ENCODE measurements at regions not wholly inside any gene's neighbourhood (a gene's known extent, or its start where the extent isn't known, plus 50 kb on each side); places are given as distances from the start of the nearest gene placed in this dataset.
"Not testable (repeated sequence)": the region's sequence is repeated elsewhere in the genome, so short reads cannot be mapped to it uniquely, and the experiment has no call there.

DNA sequence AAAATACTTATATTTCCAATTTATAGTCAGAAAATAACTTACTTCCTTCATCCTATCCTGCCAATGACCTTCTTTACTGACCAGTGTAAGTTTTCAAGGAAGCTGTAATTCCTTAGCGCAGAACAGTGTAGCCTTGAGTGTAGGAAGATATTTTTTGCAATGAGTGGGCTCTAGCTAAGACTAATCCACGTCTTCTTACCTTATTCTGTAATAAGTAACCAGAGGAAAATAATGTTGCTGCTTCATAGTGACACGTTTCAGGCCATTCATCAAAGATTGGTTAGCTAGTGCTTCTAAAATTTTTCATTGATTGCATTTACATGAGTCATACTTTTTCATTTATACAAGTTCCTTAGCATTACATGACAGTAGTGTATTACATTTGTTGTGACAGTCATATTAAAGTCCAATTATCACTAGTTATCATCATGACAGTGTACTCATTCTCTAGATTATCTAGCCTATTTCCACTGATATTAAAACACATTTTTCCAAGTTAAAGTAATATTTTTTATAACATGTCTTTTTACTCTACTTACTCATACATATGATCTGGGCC is 403.8 kb upstream of the EPHA3 start:
- no peak for DNase-seq

DNA sequence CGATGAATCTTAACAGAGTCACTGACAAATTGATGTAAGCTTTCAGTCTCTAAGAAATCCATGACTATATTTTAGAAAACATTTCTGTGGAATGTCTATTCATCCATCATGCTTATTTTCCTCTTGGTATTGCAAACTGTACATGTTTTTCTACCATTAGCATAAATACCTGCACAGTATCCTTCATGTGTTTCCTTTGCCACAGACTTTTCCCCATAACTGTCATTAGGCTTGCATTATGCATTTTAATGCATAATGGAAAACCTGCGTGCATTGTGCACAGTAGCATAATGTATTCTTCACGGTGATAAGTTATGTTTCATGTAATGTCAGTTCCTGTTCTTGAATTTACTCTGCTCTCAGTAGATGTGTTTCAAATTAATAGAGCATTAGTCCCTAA is 403.1 kb upstream of the EPHA3 start:
- DNase-seq = no peak

DNA sequence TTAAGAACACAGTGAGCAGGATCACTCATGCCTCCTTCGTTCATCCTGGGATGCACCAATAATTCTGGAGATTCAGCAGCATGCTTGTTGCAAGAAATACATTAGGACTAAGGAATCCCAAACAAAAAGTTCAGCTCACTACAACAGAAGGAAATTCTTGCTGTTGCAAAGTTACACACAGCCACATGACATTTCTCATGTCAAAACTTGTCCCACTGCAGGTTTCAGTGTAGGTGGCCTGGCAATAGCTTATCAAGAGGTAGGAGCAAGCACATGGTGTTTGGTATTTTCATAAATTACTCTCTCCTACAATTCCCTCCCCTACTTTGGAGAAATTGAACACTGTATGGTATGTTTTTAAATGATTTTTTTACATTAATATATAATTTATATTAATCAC is 399.6 kb upstream of the EPHA3 start:
- DNase-seq = no peak

DNA sequence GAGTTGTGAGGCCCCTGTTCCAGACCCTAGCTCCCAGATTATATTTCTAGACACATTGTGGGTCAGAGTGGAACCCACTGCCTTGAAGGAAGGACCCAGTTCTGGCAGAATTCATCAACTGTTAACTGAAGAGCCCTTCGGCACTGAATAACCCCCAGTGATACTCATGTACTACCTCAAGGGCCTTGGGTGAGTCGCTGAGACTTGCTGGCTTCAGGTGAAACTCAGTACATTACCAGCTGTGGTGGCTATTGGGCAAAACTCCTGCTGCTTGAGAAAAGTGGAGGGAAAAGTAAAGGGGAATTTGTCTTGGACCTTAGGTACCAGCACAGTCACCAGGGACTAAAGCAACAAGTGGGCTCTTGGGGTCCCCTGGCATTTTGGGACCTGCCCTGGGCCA is 394.9 kb upstream of the EPHA3 start:
- DNase-seq = no peak

DNA sequence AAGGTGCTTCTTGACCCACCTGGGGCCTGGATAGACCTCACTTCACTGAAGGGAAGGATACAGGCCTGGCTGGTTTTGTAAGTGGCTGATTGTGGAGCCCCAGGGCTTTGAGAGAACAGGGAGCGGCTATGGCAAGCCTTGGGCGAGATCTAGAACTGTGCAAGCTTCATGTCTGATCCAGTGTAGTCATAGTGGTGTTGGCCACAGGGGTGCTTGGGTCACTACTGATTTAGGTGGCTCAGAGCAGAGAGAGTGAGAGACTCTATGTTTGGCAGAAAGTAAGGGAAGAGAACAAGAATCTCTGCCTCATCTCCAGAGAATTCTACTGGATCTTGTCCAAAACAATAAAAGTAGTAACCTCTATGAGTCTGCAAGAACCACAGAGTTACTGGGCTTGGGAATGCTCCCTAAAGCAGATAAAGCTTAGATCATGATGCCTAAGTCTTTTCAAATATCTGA is 394.2 kb upstream of the EPHA3 start:
- no peak for DNase-seq

DNA sequence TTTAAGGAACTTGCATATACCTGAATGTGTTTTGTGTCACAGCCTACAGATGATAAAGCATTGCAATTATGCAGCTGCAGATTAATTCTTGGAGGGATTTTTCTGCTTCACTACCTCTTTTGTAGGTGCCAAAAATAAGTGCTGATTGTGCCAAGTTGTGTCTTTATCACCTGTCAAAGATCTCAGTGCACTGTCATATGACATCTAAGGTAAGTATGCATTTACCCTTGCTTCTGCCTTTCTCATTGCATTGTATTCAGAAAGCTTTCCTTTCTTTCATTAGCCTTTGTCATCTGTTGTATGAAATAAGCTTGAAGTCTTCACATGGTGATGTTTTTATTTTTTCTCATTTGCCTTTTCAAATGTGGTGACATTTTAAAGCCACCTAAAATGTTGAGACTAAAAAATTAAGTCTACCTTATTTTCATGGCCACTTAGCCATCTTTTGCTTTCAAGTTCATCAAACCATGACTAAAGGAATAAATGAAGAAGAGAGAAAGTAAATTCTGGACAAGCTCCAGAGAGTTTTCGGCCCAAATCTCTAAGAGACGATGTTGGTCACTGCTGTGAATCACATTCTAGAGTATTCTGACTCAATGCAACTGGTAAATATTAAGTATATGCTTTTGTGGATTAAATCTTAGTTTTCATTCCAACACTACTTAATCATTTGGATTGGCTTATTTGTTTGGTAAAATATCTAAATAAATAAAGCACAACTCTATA is 381.8 kb upstream of the EPHA3 start:
- no peak for DNase-seq

DNA sequence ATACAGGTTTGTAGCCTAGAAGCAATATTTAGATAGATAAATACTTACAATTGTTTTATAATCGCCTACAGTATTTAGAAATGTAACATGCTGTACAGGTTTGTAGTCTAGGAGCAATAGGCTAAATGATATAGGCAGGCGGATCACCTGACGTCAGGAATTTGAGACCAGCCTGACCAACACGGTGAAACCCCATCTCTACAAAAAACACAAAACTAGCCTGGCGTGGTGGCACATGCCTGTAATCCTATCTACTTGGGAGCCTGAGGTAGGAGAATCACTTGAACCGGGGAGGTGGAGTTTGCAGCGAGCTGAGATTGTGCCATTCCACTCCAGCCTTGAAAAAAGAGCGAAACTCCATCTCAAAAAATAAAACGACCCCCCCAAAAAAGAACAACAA is 375.2 kb upstream of the EPHA3 start:
- no peak for DNase-seq

DNA sequence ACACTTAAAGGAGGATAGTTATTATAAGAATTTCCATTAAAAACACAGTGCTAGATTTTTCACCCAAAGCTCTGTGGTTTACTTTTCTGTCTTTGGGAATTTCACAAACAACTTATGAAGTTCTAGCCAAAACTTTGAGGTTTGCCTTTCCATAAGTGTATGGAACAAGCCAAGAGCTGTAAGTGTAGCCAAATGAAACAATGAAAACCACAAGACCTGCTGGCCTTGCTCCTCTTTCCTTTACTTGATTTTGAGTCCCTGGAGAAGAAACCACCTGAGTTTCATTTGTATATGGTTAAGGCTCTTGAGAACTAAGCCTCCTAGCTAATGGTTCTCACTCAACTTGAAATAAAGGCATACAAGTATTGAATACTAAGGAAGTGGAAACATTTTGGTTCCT is 365.3 kb upstream of the EPHA3 start:
- no peak for DNase-seq

DNA sequence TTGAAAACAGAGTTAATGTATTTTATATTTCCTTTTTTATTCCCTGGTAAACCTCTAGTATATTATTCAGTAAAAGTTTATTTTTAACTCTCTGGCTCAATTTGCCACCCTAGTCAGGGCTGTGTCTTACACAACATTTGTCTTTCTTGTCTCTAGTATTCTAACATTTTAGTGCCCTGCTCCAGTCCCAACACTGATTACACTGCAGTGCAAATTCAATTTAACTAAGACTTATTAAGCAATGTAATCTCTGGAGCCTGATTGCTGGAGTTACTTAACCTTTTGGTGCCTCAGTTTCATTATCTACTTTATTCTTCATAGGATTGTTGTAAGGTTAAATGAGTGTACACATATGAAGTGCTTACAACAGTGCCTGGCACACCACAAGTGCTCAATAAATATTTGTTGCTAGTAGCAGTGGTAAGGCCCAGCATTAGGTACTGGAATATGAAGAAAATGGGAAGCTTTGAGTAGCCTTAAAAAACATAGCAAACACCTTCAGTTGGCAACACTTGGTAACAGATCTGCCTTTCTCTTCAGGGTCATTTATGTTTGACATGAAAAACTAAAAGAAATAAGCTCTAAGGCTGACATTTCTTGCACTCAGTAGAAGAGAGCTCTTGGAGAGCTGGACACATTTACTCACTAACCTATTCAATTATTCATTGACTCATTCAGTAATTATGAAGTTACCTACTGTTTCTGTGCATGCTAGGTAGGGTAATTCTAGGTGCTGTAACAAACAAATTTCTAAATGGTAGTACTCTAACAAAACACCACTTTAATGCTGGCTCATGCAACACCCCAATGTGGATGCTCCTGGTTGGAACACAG is 364.5 kb upstream of the EPHA3 start:
- DNase-seq = no peak

DNA sequence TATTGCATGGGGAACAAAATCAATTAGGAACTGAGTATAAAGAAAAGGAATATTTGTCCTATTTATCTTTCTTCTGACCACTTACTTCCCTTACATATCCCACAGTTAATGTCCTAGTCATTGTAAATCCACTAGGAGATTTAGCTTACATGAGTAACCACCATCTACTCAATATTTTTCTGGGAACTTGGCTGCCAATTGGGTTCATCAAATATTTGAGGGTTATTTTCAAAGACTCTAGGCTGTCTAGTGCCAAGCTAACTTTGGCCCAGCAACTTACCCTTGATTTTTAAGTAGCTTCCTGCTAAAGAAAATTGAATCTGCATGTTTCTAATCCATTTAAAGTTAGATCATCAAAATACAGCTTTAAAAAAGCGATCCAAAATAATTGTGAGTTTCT is 362.5 kb upstream of the EPHA3 start:
- DNase-seq = no peak

DNA sequence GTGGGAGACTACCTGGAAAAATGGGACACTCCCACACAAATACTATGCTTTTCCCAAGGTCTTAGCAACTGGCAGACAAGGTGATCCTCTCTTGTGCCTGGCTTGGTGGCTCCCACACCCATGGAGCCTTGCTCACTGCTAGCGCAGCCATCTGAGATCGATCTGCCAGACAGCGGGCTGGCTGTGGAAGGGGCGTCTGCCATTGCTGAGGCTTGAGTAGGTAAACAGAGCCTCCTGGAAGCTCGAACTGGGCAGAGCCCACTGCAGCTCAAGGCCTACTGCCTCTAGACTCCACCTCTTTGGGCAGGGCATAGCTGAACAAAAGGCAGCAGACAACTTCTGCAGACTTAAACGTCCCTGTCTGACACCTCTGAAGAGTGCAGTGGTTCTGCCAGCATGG is 360.3 kb upstream of the EPHA3 start:
- DNase-seq = not testable (repeated sequence)

DNA sequence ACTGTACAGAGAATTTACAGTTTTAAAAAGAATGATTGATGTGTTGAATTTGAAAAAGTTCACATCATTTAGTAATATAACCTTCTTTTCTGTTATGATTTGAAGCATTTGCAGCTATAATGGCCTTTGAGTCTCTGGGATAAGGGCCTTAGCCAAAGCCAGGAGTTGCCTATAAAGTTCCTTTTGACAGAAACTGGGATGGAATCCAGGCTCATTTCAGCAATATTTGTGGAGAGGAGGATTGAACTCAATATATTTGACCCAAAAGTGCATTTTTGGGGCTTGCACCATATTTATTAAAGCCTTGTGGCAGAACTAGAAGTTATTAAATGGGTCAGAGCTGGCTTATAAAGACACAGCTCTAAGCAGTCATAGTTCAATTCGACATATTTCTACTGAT is 348.7 kb upstream of the EPHA3 start:
- no peak for DNase-seq

DNA sequence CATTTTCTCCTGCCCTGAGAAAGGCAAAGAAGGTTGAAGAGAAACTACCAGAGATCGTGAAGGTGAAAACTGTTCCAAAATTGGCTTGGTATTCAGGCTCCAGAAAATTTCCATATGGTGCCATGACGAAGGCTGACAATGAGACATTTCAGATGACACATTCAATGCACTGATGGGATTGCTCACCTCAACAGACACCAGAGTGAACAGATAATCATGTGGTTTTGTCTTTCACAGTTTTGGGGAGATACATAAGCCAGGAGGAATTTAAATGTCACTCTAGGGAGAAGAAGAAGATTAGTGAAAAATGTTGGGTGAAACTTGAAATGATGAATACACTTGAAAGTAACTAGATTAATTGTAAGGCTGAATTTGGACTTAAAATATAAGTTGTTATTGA is 339.7 kb upstream of the EPHA3 start:
- DNase-seq = no peak

DNA sequence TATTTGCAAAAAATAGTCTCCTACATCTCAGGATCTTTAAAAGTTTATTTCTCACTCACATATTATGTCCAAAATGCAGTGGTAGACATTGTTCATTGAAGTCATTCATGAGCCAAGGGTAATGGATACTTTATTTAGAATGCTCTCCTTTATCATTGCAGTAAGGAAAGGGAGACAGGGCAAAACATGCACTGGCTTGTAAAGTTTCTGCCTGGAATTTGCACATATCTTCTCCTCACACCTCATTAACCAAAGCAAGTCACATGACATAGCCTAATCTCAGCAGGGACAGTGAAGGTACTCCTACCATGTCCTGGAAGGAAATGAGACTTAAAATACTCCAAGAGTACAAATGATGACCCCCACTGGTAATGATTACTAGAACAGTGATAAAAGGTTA is 333.7 kb upstream of the EPHA3 start:
- DNase-seq = no peak

DNA sequence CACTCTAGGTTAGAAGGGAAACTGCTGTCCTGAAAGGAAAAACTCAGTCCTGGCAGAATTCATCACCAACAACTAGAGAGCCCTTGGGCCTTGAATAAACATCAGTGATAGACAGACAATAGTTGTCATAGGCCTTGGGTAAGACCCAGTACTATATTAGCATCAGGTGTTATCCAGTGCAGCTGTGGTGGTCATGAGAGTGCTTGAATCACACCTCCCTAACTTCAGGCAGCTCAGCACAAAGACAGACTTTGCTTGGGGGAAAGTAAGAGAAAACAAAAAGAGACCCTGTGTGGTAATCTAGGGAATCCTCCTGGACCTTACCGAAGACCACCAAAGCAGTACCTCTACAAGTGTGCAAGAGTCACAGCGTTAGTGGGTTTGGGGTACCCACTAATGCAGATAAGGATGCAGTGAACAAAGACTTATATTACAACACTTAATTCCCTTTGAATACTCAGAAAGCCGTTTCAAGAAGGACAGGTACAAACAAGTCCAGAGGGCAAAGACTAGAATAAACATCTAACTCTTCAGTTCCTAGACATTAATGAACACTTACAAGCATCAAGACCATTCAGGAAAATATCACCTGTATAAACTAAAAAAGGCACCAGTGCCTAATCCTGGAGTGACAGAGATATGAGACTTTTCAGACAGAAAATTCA is 332.3 kb upstream of the EPHA3 start:
- no peak for DNase-seq

DNA sequence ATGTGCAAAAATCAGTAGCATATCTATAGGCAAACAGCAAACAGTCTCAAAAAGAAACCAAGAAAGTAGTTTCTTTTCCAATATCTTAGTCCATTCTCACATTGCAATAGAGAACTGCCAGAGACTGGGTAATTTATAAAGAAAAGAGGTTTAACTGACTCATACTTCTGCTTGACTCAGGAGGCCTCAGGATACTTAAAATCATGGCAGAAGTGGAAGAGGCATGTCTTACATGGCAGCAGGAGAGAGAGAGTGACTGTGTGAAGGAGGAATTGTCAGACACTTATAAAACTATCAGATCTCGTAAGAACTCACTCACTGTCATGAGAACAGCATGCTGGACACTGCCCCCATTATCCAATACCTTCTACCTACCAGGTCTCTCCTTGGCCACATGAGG is 327.9 kb upstream of the EPHA3 start:
- no peak for DNase-seq

DNA sequence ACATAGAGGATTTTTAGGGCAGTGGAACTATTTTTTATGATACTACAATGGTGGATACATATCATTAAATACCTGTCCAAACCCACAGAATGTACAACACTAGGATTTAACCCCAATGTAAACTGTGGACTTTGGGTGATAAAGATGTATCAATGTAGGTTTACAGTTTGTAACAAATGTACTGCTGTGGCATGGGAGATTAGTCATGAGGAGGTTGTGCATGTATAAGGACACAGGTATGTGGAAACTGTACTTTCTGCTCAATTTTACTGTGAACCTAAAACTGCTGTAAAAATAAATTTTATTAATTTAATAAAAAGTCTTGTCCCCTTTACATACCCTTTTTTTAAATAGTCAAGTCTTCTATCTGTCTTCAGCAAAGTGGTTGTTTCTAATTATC is 322.5 kb upstream of the EPHA3 start:
- no peak for DNase-seq

DNA sequence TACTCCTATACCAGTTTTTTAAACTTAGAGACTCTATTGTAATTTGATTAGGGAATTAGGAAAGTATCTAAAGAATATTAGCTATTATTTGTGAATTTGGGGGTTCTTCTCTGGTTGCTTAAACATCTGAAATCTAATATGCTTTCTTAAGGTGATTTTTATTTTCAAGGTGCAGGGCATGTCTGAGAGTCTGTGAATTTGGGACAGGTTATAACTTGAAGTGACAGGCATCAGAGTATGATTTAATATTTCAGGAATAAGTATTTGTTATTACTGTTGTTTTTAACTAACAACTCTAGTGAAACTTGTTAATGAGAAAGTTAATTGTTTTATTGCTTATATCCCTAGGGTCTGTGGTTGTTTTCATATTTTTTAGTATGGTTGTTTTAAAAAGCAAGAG is 321.6 kb upstream of the EPHA3 start:
- DNase-seq = no peak

DNA sequence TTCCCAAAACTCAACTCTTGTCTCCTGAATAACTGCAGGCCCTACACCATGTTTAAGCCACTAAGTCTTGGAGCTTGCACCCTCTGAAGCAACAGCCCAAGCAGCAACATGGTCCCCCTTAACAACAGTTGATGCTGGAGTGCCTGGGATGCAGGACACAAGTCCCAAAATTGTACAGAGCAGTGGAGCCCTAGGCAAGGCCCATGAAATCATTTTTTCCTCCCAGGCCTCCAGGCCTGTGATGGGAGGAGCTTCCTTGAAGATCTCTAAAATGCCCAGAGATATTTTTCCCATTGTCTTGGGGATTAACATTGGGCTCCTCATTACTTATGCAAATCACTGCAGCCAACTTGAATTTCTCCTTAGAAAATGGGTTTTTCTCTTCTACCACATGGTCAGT is 311.9 kb upstream of the EPHA3 start:
- no peak for DNase-seq

DNA sequence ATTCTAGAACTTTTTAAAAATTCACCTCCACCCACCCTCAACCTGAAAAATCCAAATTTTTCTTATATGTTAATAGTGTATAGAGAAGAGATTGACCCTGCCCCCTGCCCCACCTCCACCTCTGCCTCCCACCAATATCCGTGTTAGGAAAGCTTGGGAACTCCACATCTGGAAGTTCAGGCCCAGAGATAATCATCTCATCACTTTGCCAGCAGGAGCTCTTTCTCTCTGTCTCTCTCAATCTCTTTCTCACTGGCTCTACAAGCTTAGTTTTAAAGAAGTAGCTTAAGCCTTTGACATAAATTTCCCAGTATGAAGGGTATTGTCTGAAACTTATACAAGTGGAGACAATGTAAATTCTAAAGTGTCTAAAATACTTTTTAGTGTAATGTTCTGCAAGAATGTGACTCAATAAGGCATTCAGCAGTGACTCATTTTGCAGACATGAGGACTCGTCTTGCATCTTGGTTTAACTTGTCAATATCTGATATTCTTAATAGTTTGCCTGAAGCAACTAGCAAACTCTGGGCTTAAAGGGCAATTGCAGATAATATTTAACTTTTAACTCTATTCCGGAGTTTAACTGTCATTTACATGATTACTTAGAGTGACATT is 299.8 kb upstream of the EPHA3 start:
- DNase-seq = no peak

DNA sequence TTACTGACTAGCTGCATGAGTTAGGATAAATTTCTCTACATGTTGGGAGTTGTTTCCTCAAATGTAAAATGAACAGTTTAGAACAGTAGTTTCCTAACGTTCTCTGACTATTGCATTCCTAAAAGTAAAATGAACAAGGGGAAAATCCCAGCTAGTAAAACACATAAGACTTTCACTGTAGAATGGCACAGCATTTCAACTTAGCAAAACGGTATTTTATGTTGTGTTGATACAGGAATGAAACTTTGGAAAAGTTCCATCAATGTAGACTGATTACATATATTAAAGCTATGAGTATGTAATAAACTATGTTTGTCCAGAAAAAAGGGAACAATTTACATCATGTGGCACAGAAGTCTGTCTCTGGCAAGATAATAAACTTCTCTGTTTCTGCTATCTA is 297.4 kb upstream of the EPHA3 start:
- no peak for DNase-seq

DNA sequence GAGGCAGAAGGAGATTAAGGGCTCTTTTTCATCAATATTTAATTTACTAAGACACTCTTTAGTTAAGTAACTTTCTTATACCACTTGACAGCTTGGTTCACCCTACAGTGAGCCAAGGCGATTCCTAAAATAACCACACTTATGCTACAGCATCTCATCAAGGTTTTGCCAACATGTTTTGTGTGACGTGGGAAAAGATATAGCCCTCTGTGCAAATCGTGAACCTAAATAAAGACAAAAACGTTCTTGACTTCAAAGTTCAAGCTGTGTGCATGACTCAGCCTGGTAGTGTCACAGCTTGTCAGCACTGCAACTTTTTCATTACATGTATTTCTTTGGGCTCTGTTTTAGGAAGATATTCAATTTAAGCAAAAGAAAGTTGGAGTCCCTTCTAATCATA is 297.0 kb upstream of the EPHA3 start:
- no peak for DNase-seq

DNA sequence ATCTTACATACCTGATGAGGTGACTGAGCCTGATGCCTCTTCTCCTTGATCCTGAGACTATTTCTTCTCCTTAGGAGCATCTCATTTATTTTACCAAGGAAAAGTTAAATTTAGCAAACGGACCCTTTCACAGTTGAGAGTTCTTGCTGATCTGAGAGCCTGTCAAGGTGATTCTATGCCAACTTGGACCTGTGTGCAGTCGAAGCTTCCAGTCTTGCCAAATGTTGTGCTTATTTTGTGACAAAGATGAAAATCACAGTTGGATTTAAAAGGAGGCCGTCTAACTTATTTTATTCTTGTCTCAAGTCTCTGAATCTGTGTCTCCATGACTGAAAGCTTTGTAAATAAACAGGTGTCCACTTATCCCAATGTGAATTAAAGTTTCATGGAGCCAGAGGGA is 296.3 kb upstream of the EPHA3 start:
- DNase-seq = no peak

All from left hindlimb (tissue), 1 donor.